GM21360 (cell line): ENCODE measurements at regions not wholly inside any gene's neighbourhood (a gene's known extent, or its start where the extent isn't known, plus 50 kb on each side); places are given as distances from the start of the nearest gene placed in this dataset.
"Not testable (repeated sequence)": the region's sequence is repeated elsewhere in the genome, so short reads cannot be mapped to it uniquely, and the experiment has no call there.

Experiments used
- ATAC-seq: cut with Tn5 transposase; IDR thresholded peaks from one replicate; pipeline ENCODE4 v1.9.1; 2021; ENCODE audit warnings: mild to moderate bottlenecking, moderate library complexity; ENCODE audit not compliant: unreplicated experiment

DNA sequence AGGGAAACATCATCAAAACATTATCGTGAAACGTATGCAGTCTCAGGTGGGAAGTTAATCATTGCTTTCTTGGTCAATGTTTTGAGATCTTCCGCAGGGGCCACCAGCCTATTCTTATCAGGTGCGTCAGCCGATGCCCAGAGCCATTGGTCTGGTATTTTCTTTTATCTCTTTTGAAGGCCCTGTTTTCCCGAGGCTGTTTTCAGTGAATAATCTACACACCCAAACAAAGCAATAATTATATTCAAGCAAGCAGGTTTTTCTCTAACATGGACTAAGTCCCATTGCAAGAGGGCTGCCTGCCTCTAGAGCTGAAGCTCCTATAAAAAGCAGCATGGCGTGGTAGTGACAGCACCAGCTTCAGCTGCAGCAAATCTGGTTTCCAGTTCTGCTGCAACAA lies 430.0 kb upstream of the ID2 start:
- no peak for ATAC-seq

DNA sequence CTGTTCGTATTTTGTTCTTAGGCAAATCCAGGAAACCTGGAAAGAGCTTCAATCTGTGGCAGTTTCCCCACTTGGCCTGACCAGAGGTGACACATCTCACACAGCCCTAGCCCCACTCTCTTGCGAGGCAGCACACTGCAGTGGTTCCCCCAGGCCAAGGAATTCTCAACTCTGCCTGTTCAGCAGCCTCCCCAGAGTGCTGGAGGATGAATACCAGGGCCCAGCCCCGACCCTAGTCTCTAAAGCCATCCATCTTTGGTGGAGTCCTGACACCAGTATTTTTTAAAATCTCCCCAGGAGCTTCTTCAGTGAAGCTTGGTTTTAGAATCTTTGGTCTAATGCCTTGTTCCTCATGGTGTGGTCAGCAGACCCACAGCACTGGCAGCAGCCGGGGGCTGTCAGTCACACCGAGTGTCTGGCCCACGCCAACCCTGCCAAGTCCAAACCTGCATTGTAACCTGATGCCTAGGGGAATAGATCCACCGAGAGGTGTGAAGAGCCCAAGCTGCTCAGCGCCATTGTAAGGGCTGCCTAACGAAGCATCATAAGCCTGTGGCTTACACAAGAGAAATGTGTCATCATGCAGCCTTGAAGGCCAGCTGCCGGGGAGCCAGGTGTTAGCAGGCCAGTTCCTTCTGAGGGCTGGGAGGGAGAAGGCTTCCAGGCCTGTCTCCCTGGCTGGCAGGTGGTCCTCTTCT lies 428.7 kb upstream of the ID2 start:
- peak; percentile 69 for ATAC-seq

DNA sequence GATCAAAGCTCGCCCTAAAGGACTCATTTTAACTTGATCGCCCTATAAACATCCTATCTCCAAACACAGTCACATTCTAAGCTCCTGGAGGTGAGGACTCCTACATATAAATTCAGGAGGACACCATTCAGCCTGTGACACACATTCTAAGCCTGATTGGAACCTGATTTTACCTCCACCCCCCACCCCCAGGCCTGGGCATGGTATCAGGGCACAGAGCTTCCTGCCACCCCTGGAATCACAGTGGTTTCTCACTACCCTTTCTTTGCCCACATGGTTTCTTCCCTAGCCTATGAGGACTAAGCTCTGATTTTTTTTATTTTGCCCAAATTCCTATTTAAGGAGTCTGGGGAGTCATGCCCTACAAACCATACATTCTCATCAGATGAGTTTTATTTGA lies 428.1 kb upstream of the ID2 start:
- no peak for ATAC-seq

DNA sequence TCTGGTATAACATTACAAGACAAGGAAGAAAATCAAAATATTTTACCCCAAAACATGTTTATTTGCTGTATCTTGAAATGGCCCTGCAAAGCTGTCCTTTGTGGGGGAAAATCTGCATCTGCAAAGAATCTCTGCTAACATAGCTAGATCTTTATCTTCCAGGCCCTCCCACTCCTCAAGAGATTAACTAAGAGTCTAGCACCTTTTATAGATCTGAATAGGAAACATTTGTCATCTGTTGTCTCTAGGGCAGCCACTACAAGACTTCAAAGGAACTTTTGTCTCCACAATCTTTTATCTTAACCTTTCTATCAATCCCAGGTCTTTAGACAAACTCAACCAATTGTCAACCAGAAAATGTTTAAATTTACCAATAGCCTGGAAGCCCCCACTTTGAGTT lies 427.6 kb upstream of the ID2 start:
- not testable (repeated sequence) for ATAC-seq

DNA sequence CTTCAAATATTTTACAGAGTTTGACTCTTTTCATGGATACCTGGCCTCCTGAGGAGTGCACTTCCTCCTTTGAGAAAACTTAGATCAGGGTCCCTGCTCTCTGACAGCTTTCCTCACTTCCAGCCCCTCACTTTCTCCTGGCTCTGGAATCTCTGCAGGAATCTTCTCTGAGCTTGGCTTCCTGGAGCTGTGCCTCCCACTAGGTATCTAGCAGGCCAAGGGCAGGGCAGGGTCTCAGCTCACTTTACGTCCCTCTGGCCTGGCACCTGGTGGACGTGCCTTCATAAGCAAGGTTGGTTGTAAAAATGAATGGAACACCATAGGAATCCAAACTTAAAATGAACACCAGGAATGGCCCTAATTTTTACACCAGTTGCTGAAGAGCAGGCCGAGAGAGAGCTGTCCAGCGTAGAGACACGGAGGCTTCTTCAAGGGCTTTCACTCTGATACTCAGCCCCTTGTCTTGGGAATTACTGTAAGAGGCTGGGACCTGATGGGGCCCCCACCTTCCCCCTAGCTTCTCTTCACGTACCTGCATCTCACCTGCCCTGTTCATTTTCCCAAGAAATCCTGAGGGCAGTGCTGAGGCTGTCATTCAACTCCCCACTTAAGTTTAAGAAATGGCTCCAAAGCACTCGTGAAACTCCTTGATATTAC lies 426.9 kb upstream of the ID2 start:
- no peak for ATAC-seq

DNA sequence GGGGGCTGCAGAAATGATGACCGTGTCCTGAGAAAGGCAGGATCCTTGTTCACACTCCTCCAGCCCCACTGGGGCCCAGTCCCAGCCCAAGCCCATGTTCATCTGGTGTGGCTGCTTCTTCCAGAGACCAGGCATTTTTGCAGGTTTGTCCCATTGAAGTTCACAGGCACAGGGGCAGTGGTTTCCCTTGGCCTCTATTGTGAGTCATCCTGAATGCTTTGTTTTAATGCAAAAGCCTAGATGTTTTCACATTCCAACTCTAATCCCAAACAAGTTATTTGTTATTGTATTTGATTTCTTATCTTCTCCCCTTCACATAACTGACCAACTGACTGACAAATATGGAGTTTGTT lies 426.4 kb upstream of the ID2 start:
- no peak for ATAC-seq

DNA sequence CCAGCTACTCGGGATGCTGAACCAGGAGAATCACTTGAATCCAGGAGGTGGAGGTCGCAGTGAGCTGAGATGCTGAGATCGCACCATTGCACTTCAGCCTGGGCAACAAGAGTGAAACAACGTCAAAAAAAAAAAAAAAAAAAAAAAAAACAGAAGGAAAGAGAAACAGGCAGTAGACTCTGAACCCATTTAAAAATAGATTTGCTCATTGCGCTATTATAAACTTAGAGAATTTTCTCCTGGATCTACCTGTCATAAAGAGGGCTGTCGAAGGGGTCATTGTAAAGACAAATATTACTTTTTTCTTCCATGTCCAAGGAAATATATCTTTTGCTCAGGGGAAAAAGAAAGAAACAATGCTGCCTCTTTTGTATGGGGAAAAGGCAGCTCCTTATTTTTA lies 425.0 kb upstream of the ID2 start:
- ATAC-seq = no peak

DNA sequence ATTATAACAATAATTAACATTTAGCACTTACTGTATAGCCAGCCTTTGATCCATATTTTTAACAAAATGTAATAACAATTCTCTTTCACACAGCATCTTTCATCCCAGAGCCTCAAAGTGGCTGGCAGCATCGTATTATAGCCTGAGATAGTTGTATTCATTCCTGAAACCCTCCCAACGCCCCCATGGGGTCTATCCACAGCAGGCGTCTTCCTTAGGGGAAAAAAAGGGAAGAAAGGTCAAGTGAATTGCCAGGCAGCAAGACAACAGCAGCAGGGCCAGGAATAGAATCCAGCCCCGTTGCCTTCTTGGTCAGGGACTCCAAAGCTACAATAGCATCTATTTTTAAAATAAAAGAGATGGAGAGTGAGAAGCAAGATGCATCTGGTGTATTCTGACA lies 424.4 kb upstream of the ID2 start:
- no peak for ATAC-seq

DNA sequence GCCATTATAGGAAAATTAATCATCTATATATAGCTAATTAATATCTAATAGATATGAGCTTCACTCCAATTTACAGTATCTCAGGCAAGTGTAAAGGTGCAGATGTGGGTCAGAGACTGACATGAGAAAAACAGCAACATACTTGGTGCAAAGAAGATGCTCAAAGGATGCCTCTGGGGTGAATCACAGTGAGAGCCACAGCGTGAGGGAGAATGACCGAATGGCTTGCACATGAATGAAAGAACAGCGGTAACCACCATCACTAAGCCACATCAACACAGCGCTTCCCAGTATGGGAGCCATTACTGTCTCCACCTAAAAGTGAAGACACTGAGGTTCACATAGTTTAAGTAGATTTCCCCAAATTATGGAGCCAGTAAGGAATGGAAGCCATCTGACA lies 423.4 kb upstream of the ID2 start:
- ATAC-seq = no peak

DNA sequence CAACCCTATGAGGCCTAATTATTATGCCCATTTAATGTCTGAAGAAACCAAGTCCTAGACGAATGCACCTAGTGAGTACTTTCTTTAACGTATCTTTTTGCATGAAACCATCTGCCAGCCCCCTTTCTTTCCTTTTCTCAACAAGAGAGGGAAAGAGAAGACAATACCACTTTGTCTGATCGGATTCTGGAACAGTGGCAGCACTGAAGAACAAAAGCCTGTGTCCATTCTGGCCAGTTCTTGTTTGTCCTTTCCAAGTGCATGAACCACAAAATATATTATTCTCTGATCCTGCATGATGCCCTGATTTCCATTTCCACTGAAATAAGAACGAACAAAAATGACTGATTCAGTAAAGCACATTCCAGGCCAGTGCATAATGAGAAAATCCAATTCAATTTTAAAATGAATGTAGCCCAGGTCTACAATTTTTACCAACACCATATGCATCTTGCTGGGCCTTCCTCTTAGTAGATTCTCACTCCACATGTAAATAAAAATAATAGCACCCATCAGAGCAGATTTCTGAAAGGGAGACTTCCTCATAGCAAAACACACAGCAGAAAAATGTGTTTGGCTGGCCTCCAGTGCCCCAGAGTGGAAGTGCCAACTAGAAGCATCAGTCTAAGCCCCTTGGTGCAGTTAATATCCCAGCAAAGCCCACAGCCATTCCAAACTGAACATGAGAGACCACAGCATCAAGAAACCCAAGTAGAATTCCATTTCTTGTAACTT lies 422.6 kb upstream of the ID2 start:
- no peak for ATAC-seq

DNA sequence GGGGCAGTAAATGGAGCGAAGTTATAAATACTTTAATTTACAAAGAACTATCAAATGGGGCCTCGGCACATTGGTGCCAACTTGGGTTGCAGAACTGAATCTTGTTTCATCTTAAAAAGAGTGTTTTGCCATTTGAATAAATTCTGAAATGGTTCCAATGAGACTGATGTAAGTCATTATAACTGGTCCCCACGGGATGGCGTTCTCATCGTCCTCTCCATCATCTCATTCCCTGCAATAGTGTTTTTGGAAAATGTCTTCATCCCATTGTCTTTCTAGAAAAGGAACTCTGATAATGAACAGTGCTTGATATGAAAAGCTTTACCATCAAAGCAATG lies 422.0 kb upstream of the ID2 start:
- ATAC-seq = no peak

DNA sequence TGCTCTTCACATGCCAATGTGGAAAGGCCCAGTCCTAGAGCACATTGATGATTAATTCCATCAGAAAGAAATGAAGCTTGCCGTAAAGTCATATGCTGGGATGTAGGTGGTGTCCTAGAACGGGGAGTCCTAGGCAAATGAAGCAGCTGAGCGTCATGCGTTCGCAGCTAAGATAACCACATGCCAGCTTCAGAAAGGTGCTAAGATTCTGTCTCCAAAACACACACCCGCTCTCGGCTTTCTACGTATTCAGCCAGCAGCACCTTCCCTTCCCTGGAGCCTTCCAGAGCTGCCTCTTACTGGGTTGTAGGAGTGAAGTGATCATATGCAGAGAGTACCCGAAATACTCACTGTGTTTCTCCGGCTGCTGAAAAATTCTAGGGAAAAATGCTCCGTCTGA lies 421.6 kb upstream of the ID2 start:
- ATAC-seq = no peak

DNA sequence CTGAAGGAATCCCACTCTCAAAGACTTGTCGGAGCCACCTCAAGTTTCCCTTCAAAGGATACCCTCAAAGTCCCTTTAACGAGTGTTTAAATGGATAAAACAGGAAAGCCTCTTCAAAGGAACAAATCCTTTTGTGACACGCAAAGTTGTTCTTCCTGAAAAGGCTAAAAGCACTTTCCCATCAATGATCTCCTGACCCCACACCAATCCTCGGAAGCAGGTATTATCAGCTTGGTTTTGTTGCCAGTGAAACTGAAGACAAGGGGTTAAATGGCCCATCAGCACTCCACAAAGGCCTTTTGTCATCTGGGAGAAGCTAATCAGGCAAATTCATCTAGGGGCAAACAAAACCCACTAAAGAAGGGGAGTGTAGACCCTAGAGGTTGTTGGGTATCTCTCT lies 418.0 kb upstream of the ID2 start:
- ATAC-seq = no peak

DNA sequence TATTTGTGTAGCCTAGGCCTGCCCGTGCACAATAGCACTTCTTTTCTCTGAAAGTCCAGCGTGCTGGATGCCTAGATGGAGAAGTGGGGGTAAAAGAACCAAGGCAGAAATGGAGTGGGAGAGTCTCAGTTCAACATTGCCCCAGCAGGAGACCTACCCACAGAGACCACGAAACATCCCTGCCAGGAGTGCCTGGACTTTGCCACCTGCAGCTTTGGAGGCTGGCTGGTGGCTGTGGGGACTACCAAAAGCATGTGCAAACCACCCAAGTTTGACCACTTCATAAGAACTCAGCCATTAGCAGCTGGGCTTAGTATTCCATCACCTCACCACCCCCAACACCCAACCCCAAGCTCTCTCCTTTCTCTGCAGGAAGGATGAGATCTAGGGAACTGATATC lies 416.9 kb upstream of the ID2 start:
- ATAC-seq = no peak

DNA sequence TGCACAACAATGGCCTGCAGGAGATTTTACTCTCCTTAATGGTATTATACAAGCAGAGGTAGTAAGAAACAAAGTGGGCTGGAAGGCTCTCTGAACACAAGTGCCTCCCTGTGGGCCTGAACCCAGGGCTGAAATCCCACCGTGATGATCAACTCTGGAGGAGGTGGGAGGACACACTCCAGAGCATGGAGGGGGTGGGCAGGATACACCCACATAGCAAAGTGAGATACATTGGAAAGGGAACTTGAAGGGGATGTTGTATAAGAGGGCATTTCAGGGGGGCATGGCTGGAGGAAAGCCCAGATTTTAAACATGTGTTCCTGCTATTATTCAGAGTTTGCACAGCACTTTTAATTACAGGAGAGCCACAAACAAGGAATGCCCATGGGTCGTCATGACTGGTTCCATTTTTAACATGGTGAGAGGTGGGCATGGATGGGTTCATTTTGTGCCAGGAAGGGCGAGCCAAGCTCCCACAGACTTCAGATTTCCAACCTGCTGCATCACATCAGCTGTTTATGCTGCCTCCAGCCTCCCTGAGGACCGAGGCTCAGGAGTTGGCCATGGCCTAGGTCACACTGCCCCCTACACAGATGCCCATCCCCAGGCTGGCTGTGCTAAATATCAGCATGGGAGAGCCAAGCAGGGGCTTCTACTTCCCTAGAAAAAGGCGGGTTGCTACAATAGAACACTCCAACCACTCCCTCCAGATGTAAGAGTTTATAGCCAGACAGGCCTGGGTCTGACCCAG lies 416.2 kb upstream of the ID2 start:
- ATAC-seq = no peak

DNA sequence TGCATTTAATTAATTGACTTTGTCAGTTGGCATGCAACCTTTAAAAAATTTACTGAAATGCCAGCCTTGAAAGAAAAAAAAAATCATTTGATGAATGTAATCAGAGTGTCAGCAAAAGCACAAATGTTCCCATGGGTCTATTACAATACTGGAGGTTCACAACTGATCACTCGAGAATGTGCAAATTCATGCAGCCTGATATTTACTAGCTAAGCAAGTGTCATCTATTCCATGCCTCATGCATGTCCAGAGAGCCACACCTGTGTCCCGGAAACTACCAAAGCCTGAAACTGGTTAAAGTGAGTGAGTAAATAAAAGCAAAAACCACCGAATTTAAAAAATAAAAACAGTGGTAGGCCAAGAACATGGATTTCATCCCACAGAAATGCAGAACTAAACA lies 415.3 kb upstream of the ID2 start:
- no peak for ATAC-seq

DNA sequence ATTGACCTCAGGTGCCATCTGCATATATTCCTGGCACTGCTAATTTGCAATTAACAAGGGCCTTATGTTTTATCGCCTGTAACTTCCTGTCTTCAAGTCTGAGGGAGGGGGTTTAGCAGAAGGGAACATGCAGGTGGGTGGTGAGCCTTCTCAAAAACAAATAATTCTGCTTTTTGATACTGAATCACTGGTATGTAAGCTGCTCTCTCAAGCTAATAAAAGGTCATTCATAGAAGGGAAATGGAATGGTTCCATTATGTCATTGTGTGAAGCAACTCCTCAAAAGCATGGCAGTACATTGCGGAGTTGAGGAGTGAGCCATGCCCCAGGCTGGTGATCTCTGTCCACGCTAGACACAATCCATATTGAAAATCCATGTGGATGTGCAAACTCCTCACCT lies 414.8 kb upstream of the ID2 start:
- ATAC-seq = no peak

DNA sequence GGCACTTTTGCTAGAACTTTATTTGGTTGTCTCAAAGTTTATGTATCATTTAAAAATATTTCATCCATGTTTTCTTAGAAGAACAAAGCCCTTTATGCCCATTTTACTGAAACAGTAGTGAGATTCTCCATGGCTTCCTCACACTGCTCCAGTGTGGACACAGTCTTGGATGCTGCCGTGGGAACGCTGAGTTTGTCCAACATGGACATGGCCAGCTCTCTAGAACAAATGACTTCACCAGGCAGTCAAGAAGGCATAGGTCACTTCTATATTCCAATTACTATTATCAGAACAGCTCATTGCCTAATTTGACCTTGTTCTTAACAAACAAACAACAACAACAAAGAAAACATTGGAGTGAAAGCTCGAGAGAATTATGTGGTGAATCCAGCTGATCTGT lies 414.1 kb upstream of the ID2 start:
- ATAC-seq = no peak

DNA sequence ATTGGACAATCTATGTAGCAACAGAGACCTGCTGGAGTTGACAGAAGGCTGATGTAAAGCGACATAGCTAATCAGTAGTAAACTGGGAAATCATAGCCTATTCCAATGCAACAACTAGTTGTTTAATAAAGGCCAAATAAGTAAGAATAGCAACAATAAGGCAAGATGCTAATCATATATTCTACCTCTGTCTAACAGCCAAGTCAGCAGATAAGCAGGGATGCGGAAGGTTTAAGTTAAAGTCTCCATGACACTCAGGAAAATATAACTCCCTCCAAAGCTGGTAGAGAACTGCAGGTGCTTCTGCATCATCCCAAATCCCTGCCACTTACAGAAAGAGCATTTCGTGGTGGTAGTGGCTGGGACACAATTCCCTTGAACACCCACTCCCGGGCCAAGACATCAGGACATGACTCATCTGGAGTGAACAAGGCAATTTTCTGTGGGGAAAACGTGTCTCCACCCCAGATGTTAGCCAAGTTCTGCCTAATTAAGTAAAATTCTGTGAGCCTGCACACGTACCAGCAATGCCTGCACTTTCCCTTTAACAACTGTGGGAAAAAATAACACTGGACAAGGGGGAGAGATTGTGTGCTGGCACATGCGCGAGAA lies 413.6 kb upstream of the ID2 start:
- ATAC-seq = no peak

DNA sequence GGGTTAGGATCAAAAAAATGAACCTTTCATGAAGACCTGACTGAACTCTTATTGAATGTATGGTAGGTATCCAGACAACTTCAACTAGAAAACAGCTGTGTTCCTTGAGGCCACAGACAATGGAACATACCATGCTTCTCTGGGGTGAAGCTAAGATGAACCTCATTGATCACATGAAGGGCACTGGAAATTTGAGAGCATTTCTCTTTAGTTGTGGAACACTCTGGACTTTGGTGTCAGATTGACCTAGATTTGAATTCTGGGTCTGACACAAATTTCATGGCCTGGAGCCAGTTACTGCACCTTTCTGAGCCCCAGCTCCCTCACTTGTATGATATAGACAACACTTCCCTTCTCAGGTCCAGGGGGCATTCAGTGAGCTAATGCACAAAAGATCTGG lies 411.2 kb upstream of the ID2 start:
- no peak for ATAC-seq

DNA sequence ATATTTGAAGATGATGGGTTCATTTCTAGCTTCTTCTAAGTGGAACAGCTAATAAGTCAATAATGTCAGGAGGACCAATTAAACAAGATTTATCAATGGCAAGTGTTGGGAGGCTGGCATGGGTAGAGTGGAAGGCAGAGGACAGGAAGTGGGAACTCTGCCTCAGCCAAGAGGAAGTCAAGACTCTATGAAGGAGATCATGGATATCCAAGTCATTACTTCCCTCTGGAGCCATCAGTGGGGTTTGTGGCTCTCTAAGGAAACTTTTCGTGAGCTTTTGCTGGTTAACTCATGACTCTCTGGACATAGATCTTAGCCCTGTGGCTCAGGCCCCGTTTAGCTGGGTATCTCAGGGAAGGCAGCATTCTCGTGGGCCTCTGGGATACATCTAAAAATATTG lies 410.4 kb upstream of the ID2 start:
- ATAC-seq = no peak
